Frontal cortex (tissue), 3 donors: ENCODE measurements at regions not wholly inside any gene's neighbourhood (a gene's known extent, or its start where the extent isn't known, plus 50 kb on each side); places are given as distances from the start of the nearest gene placed in this dataset.

ENCODE experiments used
- DNase-seq, 2 donors: peaks; one replicate each; pipeline ENCODE4 v3.0.0; 2012; ENCODE audit warnings: low spot score in 2 of 2
- FAIRE-seq: peaks from 2 replicates; lab custom pipeline; 2012; peaks lifted over from hg19 to GRCh38; lab: Jason Lieb, UNC
- donor health status: control.
- donor health status: control.
- donor health status: control.

GRCh38 chr4:43855283-43855682, 593.3 kb downstream of the KCTD8 start:
- DNase-seq: no peak
- FAIRE-seq: no peak

GRCh38 chr4:43864616-43865146, 583.9 kb downstream of the KCTD8 start:
- DNase-seq: no peak
- no peak for FAIRE-seq

- DNase-seq (no peak), FAIRE-seq (no peak)
Measured at GRCh38 chr4:43867908-43868307, 580.7 kb downstream of the KCTD8 start.

- DNase-seq: no peak
- no peak for FAIRE-seq
Measured at GRCh38 chr4:43875655-43876054, 573.0 kb downstream of the KCTD8 start.

GRCh38 chr4:43882470-43882869, 566.1 kb downstream of the KCTD8 start:
- FAIRE-seq (no peak), DNase-seq (no peak)

- FAIRE-seq (no peak), DNase-seq (no peak)
Measured at GRCh38 chr4:43886196-43886595, 562.4 kb downstream of the KCTD8 start.

- FAIRE-seq: no peak
- DNase-seq: no peak
Measured at GRCh38 chr4:43898836-43899235, 549.8 kb downstream of the KCTD8 start.

- DNase-seq (no peak), FAIRE-seq (no peak)
Measured at GRCh38 chr4:43903456-43903855, 545.2 kb downstream of the KCTD8 start.

- no peak for DNase-seq
- no peak for FAIRE-seq
Measured at GRCh38 chr4:43918377-43918776, 530.2 kb downstream of the KCTD8 start.

- no peak for DNase-seq
- no peak for FAIRE-seq
Measured at GRCh38 chr4:43932448-43932847, 516.2 kb downstream of the KCTD8 start.

GRCh38 chr4:43943998-43944397, 504.6 kb downstream of the KCTD8 start:
- FAIRE-seq (no peak), DNase-seq (no peak)

- FAIRE-seq: no peak
- DNase-seq: no peak
Measured at GRCh38 chr4:43959976-43960375, 488.6 kb downstream of the KCTD8 start.

- no peak for FAIRE-seq
- DNase-seq: no peak
Measured at GRCh38 chr4:43968011-43968410, 480.6 kb downstream of the KCTD8 start.

GRCh38 chr4:43983610-43984009, 465.0 kb downstream of the KCTD8 start:
- DNase-seq (no peak), FAIRE-seq (no peak)

- no peak for DNase-seq
- FAIRE-seq: no peak
Measured at GRCh38 chr4:43987331-43987944, 461.2 kb downstream of the KCTD8 start.

- no peak for FAIRE-seq
Measured at GRCh38 chr4:43990551-43990950, 458.1 kb downstream of the KCTD8 start.

GRCh38 chr4:43990963-43991362, 457.6 kb downstream of the KCTD8 start:
- DNase-seq (no peak), FAIRE-seq (no peak)

More at GRCh38 chr4:43990551-43990950, 458.1 kb downstream of the KCTD8 start:
- no peak for DNase-seq

GRCh38 chr4:43992552-43992951, 456.1 kb downstream of the KCTD8 start:
- DNase-seq (no peak), FAIRE-seq (no peak)

- no peak for DNase-seq
- no peak for FAIRE-seq
Measured at GRCh38 chr4:43993196-43993902, 455.3 kb downstream of the KCTD8 start.

- no peak for DNase-seq
- no peak for FAIRE-seq
Measured at GRCh38 chr4:43999669-44000068, 448.9 kb downstream of the KCTD8 start.

GRCh38 chr4:44002368-44002767, 446.2 kb downstream of the KCTD8 start:
- no peak for DNase-seq
- FAIRE-seq: no peak
